ENCODE measurements at regions not wholly inside any gene's neighbourhood (a gene's known extent, or its start where the extent isn't known, plus 50 kb on each side); places are given as distances from the start of the nearest gene placed in this dataset.

DNA sequence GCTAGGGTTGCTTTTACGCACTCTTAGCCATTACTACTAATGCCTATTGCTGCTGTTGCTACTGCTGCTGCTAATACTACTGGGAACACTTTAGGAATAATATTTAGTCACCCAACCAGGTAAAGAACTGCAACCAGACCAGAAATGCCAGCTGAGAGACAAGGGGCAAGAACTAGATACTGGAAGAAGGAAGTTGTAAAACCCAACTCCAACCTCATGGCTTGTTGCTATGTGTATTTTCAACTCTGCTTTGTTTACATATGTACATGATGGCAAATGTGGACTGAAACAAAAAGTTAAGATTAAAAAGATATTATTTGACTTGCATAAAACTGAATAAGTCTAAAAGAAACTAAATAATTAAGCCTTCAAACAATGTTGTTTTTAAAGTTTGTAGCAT lies 177.7 kb downstream of the GNAT3 start:
- no peaks in the 10 kb centered on the region for H3K79me2 ChIP-seq (ENCODE audit: insufficient read depth, low read length)
- no peak overlapping the region for H2AFZ ChIP-seq (ENCODE audit: low read depth, low read length)
- H3K9me3 ChIP-seq (ENCODE audit: insufficient read depth, low read length, severe bottlenecking): no peaks in the 10 kb centered on the region
- H3K27me3 ChIP-seq (ENCODE audit: insufficient read depth, low read length, poor library complexity): no peaks in the 10 kb centered on the region
- no peak overlapping the region for H3K9ac ChIP-seq (ENCODE audit: low read depth, low read length)
- no peak for DNase-seq
- H3K4me3 ChIP-seq (ENCODE audit: low read depth in 1 of 2, low read length in 2 of 2): no peak overlapping the region
- H4K20me1 ChIP-seq (ENCODE audit: insufficient read depth, low read length): no peaks in the 10 kb centered on the region
- no peak for ATAC-seq (ENCODE audit: insufficient read depth, low read depth)
- H3K36me3 ChIP-seq (ENCODE audit: insufficient read depth, low read length): no peaks in the 10 kb centered on the region
- H3K4me2 ChIP-seq (ENCODE audit: insufficient read depth, low read length): no peak overlapping the region
- H3K27ac ChIP-seq (ENCODE audit: low read length): no peak overlapping the region
- H3K4me1 ChIP-seq (ENCODE audit: insufficient read depth, low read length): no peaks in the 10 kb centered on the region
- TF ChIP-seq EZH2 (IDR thresholded peaks at IDR 0.05; ENCODE audit: borderline replicate concordance, low read depth, low read length, severe bottlenecking): no peak
- TF ChIP-seq, protein P1, sequence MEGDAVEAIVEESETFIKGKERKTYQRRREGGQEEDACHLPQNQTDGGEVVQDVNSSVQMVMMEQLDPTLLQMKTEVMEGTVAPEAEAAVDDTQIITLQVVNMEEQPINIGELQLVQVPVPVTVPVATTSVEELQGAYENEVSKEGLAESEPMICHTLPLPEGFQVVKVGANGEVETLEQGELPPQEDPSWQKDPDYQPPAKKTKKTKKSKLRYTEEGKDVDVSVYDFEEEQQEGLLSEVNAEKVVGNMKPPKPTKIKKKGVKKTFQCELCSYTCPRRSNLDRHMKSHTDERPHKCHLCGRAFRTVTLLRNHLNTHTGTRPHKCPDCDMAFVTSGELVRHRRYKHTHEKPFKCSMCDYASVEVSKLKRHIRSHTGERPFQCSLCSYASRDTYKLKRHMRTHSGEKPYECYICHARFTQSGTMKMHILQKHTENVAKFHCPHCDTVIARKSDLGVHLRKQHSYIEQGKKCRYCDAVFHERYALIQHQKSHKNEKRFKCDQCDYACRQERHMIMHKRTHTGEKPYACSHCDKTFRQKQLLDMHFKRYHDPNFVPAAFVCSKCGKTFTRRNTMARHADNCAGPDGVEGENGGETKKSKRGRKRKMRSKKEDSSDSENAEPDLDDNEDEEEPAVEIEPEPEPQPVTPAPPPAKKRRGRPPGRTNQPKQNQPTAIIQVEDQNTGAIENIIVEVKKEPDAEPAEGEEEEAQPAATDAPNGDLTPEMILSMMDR (IDR thresholded peaks at IDR 0.05; ENCODE audit: borderline replicate concordance, extremely low read depth, low read length, poor library complexity, severe bottlenecking): no peak

DNA sequence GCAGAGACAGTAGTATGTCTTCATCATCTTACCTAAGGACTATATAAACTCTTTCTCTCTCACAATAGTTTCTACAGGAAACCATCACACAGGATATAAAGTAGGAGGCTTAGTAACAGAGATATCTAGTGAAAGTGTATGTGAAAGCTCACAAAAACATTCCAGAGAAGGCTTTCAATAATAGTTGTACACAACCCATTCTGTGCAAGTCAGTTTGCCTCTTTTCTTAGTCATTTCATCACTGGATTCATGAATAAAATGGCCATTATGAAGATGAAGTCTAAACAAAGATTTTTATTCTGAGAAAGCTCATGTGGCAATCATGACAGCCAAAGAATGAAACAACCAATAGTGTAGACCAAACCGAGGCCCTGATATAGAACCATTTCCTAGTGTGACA lies 178.8 kb downstream of the GNAT3 start:
- no peaks in the 10 kb centered on the region for H3K79me2 ChIP-seq (ENCODE audit: insufficient read depth, low read length)
- H2AFZ ChIP-seq (ENCODE audit: low read depth, low read length): no peak overlapping the region
- H3K9me3 ChIP-seq (ENCODE audit: insufficient read depth, low read length, severe bottlenecking): no peaks in the 10 kb centered on the region
- DNase-seq: no peak
- no peak overlapping the region for H3K27ac ChIP-seq (ENCODE audit: low read length)
- no peaks in the 10 kb centered on the region for H3K36me3 ChIP-seq (ENCODE audit: insufficient read depth, low read length)
- TF ChIP-seq EZH2 (IDR thresholded peaks at IDR 0.05; ENCODE audit: borderline replicate concordance, low read depth, low read length, severe bottlenecking): no peak
- TF ChIP-seq, protein P1 (IDR thresholded peaks at IDR 0.05; ENCODE audit: borderline replicate concordance, extremely low read depth, low read length, poor library complexity, severe bottlenecking): no peak
- no peaks in the 10 kb centered on the region for H4K20me1 ChIP-seq (ENCODE audit: insufficient read depth, low read length)
- no peak overlapping the region for H3K4me3 ChIP-seq (ENCODE audit: low read depth in 1 of 2, low read length in 2 of 2)
- H3K27me3 ChIP-seq (ENCODE audit: insufficient read depth, low read length, poor library complexity): no peaks in the 10 kb centered on the region
- H3K4me2 ChIP-seq (ENCODE audit: insufficient read depth, low read length): no peak overlapping the region
- ATAC-seq (ENCODE audit: insufficient read depth, low read depth): no peak
- no peak overlapping the region for H3K9ac ChIP-seq (ENCODE audit: low read depth, low read length)
- no peaks in the 10 kb centered on the region for H3K4me1 ChIP-seq (ENCODE audit: insufficient read depth, low read length)

DNA sequence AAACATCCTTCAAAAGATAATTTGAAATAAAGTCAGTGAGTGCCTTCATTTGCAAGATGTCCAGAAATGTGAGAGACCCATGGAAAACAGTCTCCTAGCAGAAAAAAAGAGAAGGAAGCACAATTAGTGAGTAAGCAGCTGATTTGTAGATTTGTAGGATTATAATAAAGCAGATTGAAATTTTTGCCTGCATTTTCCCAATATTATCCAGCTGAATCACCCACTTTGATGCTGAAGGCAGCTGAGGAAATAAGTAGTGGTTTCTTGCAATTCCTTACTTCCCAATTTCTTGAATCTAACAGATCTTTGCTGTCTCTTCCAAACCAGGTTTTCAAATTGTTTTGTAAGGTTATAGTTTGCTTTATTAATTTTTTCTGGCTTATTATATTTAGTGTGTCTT lies 181.4 kb downstream of the GNAT3 start:
- ATAC-seq (ENCODE audit: insufficient read depth, low read depth) (no peak), DNase-seq (no peak)
- H3K36me3 ChIP-seq (ENCODE audit: insufficient read depth, low read length): no peaks in the 10 kb centered on the region
- no peaks in the 10 kb centered on the region for H4K20me1 ChIP-seq (ENCODE audit: insufficient read depth, low read length)
- no peak overlapping the region for H3K4me2 ChIP-seq (ENCODE audit: insufficient read depth, low read length)
- no peak overlapping the region for H2AFZ ChIP-seq (ENCODE audit: low read depth, low read length)
- no peak overlapping the region for H3K4me3 ChIP-seq (ENCODE audit: low read depth in 1 of 2, low read length in 2 of 2)
- H3K9me3 ChIP-seq (ENCODE audit: insufficient read depth, low read length, severe bottlenecking): no peaks in the 10 kb centered on the region
- no peaks in the 10 kb centered on the region for H3K4me1 ChIP-seq (ENCODE audit: insufficient read depth, low read length)
- no peaks in the 10 kb centered on the region for H3K79me2 ChIP-seq (ENCODE audit: insufficient read depth, low read length)
- no peak for TF ChIP-seq EZH2 (IDR thresholded peaks at IDR 0.05; ENCODE audit: borderline replicate concordance, low read depth, low read length, severe bottlenecking)
- TF ChIP-seq, protein P1 (IDR thresholded peaks at IDR 0.05; ENCODE audit: borderline replicate concordance, extremely low read depth, low read length, poor library complexity, severe bottlenecking): no peak
- H3K27me3 ChIP-seq (ENCODE audit: insufficient read depth, low read length, poor library complexity): no peaks in the 10 kb centered on the region
- H3K9ac ChIP-seq (ENCODE audit: low read depth, low read length): no peak overlapping the region
- H3K27ac ChIP-seq (ENCODE audit: low read length): no peak overlapping the region

DNA sequence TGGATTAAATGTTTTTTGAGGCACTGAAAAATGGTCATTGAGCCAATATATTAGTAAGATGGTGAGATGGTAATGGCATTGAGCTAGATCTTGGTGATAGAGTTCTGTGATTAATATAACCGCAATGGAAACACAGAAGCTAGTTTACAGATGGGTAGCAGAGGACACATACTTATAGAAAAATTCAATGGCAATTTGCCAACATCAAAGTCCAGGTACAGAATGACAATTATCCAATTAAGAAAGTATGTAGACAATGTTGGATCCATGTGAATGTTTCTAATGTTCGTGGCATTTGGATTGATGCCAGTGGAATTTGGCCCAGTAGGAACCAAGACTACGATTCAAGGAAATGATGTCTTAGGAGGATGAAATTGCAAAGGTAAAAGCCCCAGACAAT lies 187.8 kb downstream of the GNAT3 start:
- Histone ChIP-seq H2AFZ (ENCODE audit: low read depth, low read length) (no peak overlapping the region), H3K27ac (ENCODE audit: low read length) (no peak overlapping the region), H3K4me2 (ENCODE audit: insufficient read depth, low read length) (no peak overlapping the region), H3K4me3 (ENCODE audit: low read depth in 1 of 2, low read length in 2 of 2) (no peak overlapping the region), H3K9ac (ENCODE audit: low read depth, low read length) (no peak overlapping the region), H3K9me3 (ENCODE audit: insufficient read depth, low read length, severe bottlenecking) (no peaks in the 10 kb centered on the region), H4K20me1 (ENCODE audit: insufficient read depth, low read length) (no peaks in the 10 kb centered on the region), H3K4me1 (ENCODE audit: insufficient read depth, low read length) (no peaks in the 10 kb centered on the region), H3K36me3 (ENCODE audit: insufficient read depth, low read length) (no peaks in the 10 kb centered on the region), H3K27me3 (ENCODE audit: insufficient read depth, low read length, poor library complexity) (no peaks in the 10 kb centered on the region), H3K79me2 (ENCODE audit: insufficient read depth, low read length) (no peaks in the 10 kb centered on the region)
- ATAC-seq (ENCODE audit: insufficient read depth, low read depth) (no peak), DNase-seq (no peak)
- TF ChIP-seq EZH2 (IDR thresholded peaks at IDR 0.05; ENCODE audit: borderline replicate concordance, low read depth, low read length, severe bottlenecking): no peak
- TF ChIP-seq, protein P1 (IDR thresholded peaks at IDR 0.05; ENCODE audit: borderline replicate concordance, extremely low read depth, low read length, poor library complexity, severe bottlenecking): no peak
